B cell (primary cell): ENCODE measurements at regions not wholly inside any gene's neighbourhood (a gene's known extent, or its start where the extent isn't known, plus 50 kb on each side); places are given as distances from the start of the nearest gene placed in this dataset.

Source experiments
- CTCF ChIP-seq: fragments of 200-600 bp; IDR thresholded peaks from one replicate; pipeline ENCODE4 v1.8.0; 2022; ENCODE audit warnings: antibody characterized with exemption, mild to moderate bottlenecking
- EZH2 ChIP-seq: IDR thresholded peaks from 2 replicates; pipeline ENCODE4 v1.6.1; 2012; ENCODE audit warnings: borderline replicate concordance, low read depth, mild to moderate bottlenecking, moderate library complexity, low read length; ENCODE audit not compliant: insufficient read depth, poor library complexity, severe bottlenecking

GRCh38 chr7:114206688-114207087, 207.9 kb upstream of the FOXP2 start:
- TF ChIP-seq CTCF (no peak), EZH2 (no peak)
